ENCODE measurements at regions not wholly inside any gene's neighbourhood (a gene's known extent, or its start where the extent isn't known, plus 50 kb on each side); places are given as distances from the start of the nearest gene placed in this dataset.

- TF ChIP-seq EZH2phosphoT487 (IDR thresholded peaks at IDR 0.05; ENCODE audit: borderline replicate concordance, low read depth) (no peak), CHD2 (IDR thresholded peaks at IDR 0.05; ENCODE audit: low read length, partially characterized antibody) (no peak), TCF12 (IDR thresholded peaks at IDR 0.05) (no peak), USF2 (IDR thresholded peaks at IDR 0.05; ENCODE audit: borderline replicate concordance, low read depth, low read length) (no peak), CTCF (IDR thresholded peaks at IDR 0.05) (no peak), RXRA (IDR thresholded peaks at IDR 0.05; ENCODE audit: borderline replicate concordance, low read depth) (no peak), MXI1 (IDR thresholded peaks at IDR 0.05; ENCODE audit: low read depth, low read length) (no peak), EP300 (IDR thresholded peaks at IDR 0.05; ENCODE audit: borderline replicate concordance in 1 of 2, low read depth in 1 of 2, low read length in 1 of 2) (no peak), POLR2AphosphoS5 (IDR thresholded peaks at IDR 0.05; ENCODE audit: low read depth, low read length) (no peak), PBX3 (IDR thresholded peaks at IDR 0.05) (no peak), MAX (IDR thresholded peaks at IDR 0.05; ENCODE audit: low read depth) (no peak), RAD21 (IDR thresholded peaks at IDR 0.05; ENCODE audit: low read length) (no peak)
These were observed 114.8 kb upstream of the TMEM132D start for GRCh38 chr12:130018614-130019013.

Data from SK-N-SH (cell line).